SK-N-SH (cell line): ENCODE measurements at regions not wholly inside any gene's neighbourhood (a gene's known extent, or its start where the extent isn't known, plus 50 kb on each side); places are given as distances from the start of the nearest gene placed in this dataset.

Experiments
- CTCF ChIA-PET: fragments of 300-600, 350-600 bp; formaldehyde crosslinking; extraction: SDS; loops from one replicate; lab custom pipeline; 2021; lab: Yijun Ruan, JAX
- POLR2A ChIA-PET: fragments of 350-600 bp; sonication (Branson Sonifier 250); formaldehyde crosslinking; extraction: SDS; loops from one replicate; lab custom pipeline; 2020; ENCODE audit warnings: antibody characterized with exemption, inconsistent platforms; lab: Yijun Ruan, JAX
- DNase-seq: peaks from one replicate; pipeline ENCODE4 v3.0.0; 2012
- H2AFZ ChIP-seq: fragments of 200-600 bp; sonication (generic); 2 replicates; pipeline ENCODE4 v1.8.1; 2016; ENCODE audit warnings: antibody characterized with exemption, mild to moderate bottlenecking, low read depth
- H3F3A ChIP-seq: fragments of 200-600 bp; sonication (generic); replicated peaks from 2 replicates; pipeline ENCODE3; 2016; ENCODE audit warnings: antibody characterized with exemption, mild to moderate bottlenecking; ENCODE audit not compliant: insufficient read depth
- H3K27ac ChIP-seq, 2 experiments: fragments of 200-500 bp in 1 of 2; fragments of 200-600 bp in 1 of 2; sonication (Bioruptor generic) in 1 of 2; sonication (generic), shearing (Covaris generic) in 1 of 2; 2 replicates each; pipeline versions ENCODE4 v1.5.1 to v1.6.1; 2014 to 2016; ENCODE audit warnings: low read depth in 2 of 2, inconsistent platforms in 1 of 2, low read length in 1 of 2, mild to moderate bottlenecking in 1 of 2, mixed read lengths in 1 of 2
- H3K27me3 ChIP-seq: fragments of 200-600 bp; sonication (generic), shearing (Covaris generic); 2 replicates; pipeline ENCODE4 v1.6.1; 2016; ENCODE audit warnings: mixed run types; ENCODE audit not compliant: insufficient read depth
- H3K36me3 ChIP-seq, 2 experiments: fragments of 200-500 bp in 1 of 2; fragments of 200-600 bp in 1 of 2; sonication (Bioruptor generic) in 1 of 2; sonication (generic) in 1 of 2; replicated peaks in 1 of 2; 2 replicates each; pipeline versions ENCODE3 to v1.5.1; 2014 to 2016; ENCODE audit warnings: low read length in 1 of 2, mild to moderate bottlenecking in 1 of 2; ENCODE audit not compliant: insufficient read depth in 2 of 2, control insufficient read depth in 1 of 2
- H3K4me1 ChIP-seq, 2 experiments: fragments of 200-500 bp in 1 of 2; fragments of 200-600 bp in 1 of 2; sonication (Bioruptor generic) in 1 of 2; sonication (generic), shearing (Covaris generic) in 1 of 2; 2 replicates each; pipeline versions ENCODE4 v1.5.1 to v1.6.1; 2014 to 2016; ENCODE audit warnings: low read depth in 1 of 2, low read length in 1 of 2, mixed run types in 1 of 2; ENCODE audit not compliant: insufficient read depth in 2 of 2, control insufficient read depth in 1 of 2
- H3K4me2 ChIP-seq: fragments of 200-600 bp; sonication (generic), shearing (Covaris generic); 2 replicates; pipeline ENCODE4 v1.6.1; 2017; ENCODE audit warnings: mixed run types
- H3K4me3 ChIP-seq, 2 experiments: fragments of 200-500 bp in 1 of 2; fragments of 200-600 bp in 1 of 2; sonication (Bioruptor generic) in 1 of 2; sonication (generic), shearing (Covaris generic) in 1 of 2; 2 replicates each; pipeline versions ENCODE4 v1.5.1 to v1.8.1; 2014 to 2016; ENCODE audit warnings: low read depth in 2 of 2, inconsistent platforms in 1 of 2, low read length in 1 of 2, mild to moderate bottlenecking in 1 of 2, mixed read lengths in 1 of 2, moderate library complexity in 1 of 2
- H3K79me2 ChIP-seq: fragments of 200-600 bp; sonication (generic); 2 replicates; pipeline ENCODE4 v1.8.1; 2017; ENCODE audit warnings: mild to moderate bottlenecking; ENCODE audit not compliant: insufficient read depth
- H3K9ac ChIP-seq: fragments of 200-600 bp; sonication (generic); 2 replicates; pipeline ENCODE4 v1.6.1; 2017; ENCODE audit warnings: mixed run types
- H3K9me2 ChIP-seq: fragments of 200-600 bp; sonication (generic); 2 replicates; pipeline ENCODE4 v1.6.1; 2017; ENCODE audit warnings: mixed run types
- H3K9me3 ChIP-seq: fragments of 200-600 bp; sonication (generic); 2 replicates; pipeline ENCODE4 v1.6.1; 2017; ENCODE audit warnings: mixed run types, mild to moderate bottlenecking, moderate library complexity
- H4K20me1 ChIP-seq: fragments of 200-600 bp; sonication (generic); 2 replicates; pipeline ENCODE4 v1.6.1; 2017; ENCODE audit warnings: mild to moderate bottlenecking, mixed run types; ENCODE audit not compliant: insufficient read depth
- CHD2 ChIP-seq: fragments of 150-350 bp; IDR thresholded peaks from 2 replicates; pipeline ENCODE4 v1.6.1; 2018; ENCODE audit warnings: low read length; ENCODE audit not compliant: partially characterized antibody
- ELF1 ChIP-seq: IDR thresholded peaks from 2 replicates; pipeline ENCODE4 v1.4.0; 2012
- EP300 ChIP-seq, 2 experiments: IDR thresholded peaks; 2 replicates each; pipeline versions ENCODE4 v1.4.0 to v1.6.1; 2012; ENCODE audit warnings: borderline replicate concordance in 1 of 2, low read depth in 1 of 2, low read length in 1 of 2
- EZH2phosphoT487 ChIP-seq: fragments of 200-600 bp; sonication (generic); IDR thresholded peaks from 2 replicates; pipeline ENCODE4 v1.6.1; 2017; ENCODE audit warnings: low read depth, mixed run types, mild to moderate bottlenecking, antibody characterized with exemption, moderate library complexity, borderline replicate concordance
- FOSL2 ChIP-seq: IDR thresholded peaks from 2 replicates; pipeline ENCODE4 v1.4.0; 2012; ENCODE audit warnings: low read depth, mild to moderate bottlenecking, moderate library complexity, borderline replicate concordance
- FOXJ3 ChIP-seq: sonication (generic); formaldehyde crosslinking; IDR thresholded peaks from 2 replicates; pipeline ENCODE4 v1.5.1; 2020; ENCODE audit warnings: mild to moderate bottlenecking, missing genetic modification reagents
- FOXM1 ChIP-seq: IDR thresholded peaks from 2 replicates; pipeline ENCODE4 v1.4.0; 2012; ENCODE audit warnings: low read depth, mild to moderate bottlenecking
- GABPA ChIP-seq: IDR thresholded peaks from 2 replicates; pipeline ENCODE4 v1.4.0; 2012; ENCODE audit warnings: low read depth, mild to moderate bottlenecking
- JUND ChIP-seq: IDR thresholded peaks from 2 replicates; pipeline ENCODE4 v1.4.0; 2012
- MAX ChIP-seq: IDR thresholded peaks from 2 replicates; pipeline ENCODE4 v1.4.0; 2012; ENCODE audit warnings: low read depth
- MEF2A ChIP-seq: IDR thresholded peaks from 2 replicates; pipeline ENCODE4 v1.4.0; 2012; ENCODE audit warnings: low read depth, borderline replicate concordance
- NFIC ChIP-seq: IDR thresholded peaks from 2 replicates; pipeline ENCODE4 v1.4.0; 2012; ENCODE audit warnings: borderline replicate concordance
- PBX3 ChIP-seq: IDR thresholded peaks from 2 replicates; pipeline ENCODE4; 2012
- RAD21 ChIP-seq: IDR thresholded peaks from 2 replicates; pipeline ENCODE4 v1.6.1; 2012; ENCODE audit warnings: mild to moderate bottlenecking, low read length
- RCOR1 ChIP-seq: fragments of 150-350 bp; IDR thresholded peaks from 2 replicates; pipeline ENCODE4 v1.6.1; 2017; ENCODE audit warnings: antibody characterized with exemption, low read length
- RFX5 ChIP-seq: IDR thresholded peaks from 2 replicates; pipeline ENCODE4 v1.6.1; 2012; ENCODE audit warnings: mild to moderate bottlenecking, improper control_type of control experiment, low read length
- TCF12 ChIP-seq: IDR thresholded peaks from 2 replicates; pipeline ENCODE4 v1.4.0; 2012
- TEAD4 ChIP-seq: IDR thresholded peaks from 2 replicates; pipeline ENCODE4 v1.4.0; 2012; ENCODE audit warnings: mild to moderate bottlenecking, borderline replicate concordance; ENCODE audit not compliant: insufficient read depth
- USF2 ChIP-seq: fragments of 150-350 bp; IDR thresholded peaks from 2 replicates; pipeline ENCODE4 v1.6.1; 2017; ENCODE audit warnings: antibody characterized with exemption, low read length, low read depth, borderline replicate concordance
- YY1 ChIP-seq: IDR thresholded peaks from 2 replicates; pipeline ENCODE4 v1.4.0; 2012; ENCODE audit warnings: low read depth, mild to moderate bottlenecking
- WGBS: methylation state at CpG from one replicate; pipeline ENCODE4 v1.1.6; 2017; ENCODE audit warnings: low lambda C conversion rate; 5-methylcytosine and 5-hydroxymethylcytosine counted together

DNA sequence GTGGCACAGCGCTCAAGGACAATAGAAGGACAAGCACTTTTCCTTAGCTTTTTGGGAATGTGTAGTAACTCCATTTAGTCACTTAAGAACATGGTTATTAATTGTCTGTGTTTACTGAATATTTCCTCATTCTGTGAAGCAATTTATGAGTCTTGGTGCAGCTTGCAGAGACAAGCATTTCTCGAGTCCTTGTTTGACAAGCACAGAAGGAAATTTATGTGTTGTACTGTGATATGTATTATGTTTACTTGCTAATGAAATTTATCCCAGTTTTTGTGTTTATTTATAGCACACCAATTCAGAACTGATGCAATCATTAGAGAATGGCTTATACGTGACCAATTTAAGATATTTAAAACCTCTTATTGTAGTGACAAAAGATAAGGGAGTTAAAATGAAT, 168.6 kb downstream of the PRELID2 start:
- Histone ChIP-seq H3K79me2 (no peaks in the 10 kb centered on the region), H3F3A (no peaks in the 10 kb centered on the region), H2AFZ (no peak overlapping the region), H3K9me2 (no peaks in the 10 kb centered on the region), H3K4me2 (no peak overlapping the region), H4K20me1 (no peaks in the 10 kb centered on the region), H3K9ac (no peak overlapping the region), H3K36me3 (no peaks in the 10 kb centered on the region), H3K27me3 (no peaks in the 10 kb centered on the region), H3K9me3 (no peaks in the 10 kb centered on the region), H3K27ac (no peak overlapping the region), H3K4me3 (no peak overlapping the region), H3K4me1 (no peaks in the 10 kb centered on the region; a peak in 1 of 4 replicates)
- no peak for DNase-seq
- 87% methylated on average over 3 of the region's 3 CpGs for WGBS
- CTCF ChIA-PET, result no interaction called here
- TF ChIP-seq RFX5 (no peak), RAD21 (no peak), PBX3 (no peak), YY1 (no peak), NFIC (no peak), MAX (no peak), CHD2 (no peak), RCOR1 (no peak), GABPA (no peak), FOSL2 (no peak), TEAD4 (no peak), JUND (no peak), EZH2phosphoT487 (no peak), MEF2A (no peak), FOXM1 (no peak), FOXJ3 (no peak), EP300 (IDR thresholded peaks at IDR 0.05; ENCODE audit: borderline replicate concordance in 1 of 2, low read depth in 1 of 2, low read length in 1 of 2) (no peak), USF2 (no peak), TCF12 (no peak), ELF1 (no peak)
- POLR2A ChIA-PET, result no interaction called here
